Panc1 (cell line): ENCODE measurements at regions not wholly inside any gene's neighbourhood (a gene's known extent, or its start where the extent isn't known, plus 50 kb on each side); places are given as distances from the start of the nearest gene placed in this dataset.

Source experiments
- ATAC-seq: fragments of 200-7000 bp; cut with Tn5 transposase; 2 replicates; pipeline ENCODE4 v1.9.1; 2020; ENCODE audit warnings: mild to moderate bottlenecking, moderate library complexity
- BruUV-seq: library from RNA; stranded (reverse); fragments of 400-500 nt; replicated peaks from 2 replicates; lab custom pipeline; 2021; lab: Mats Ljungman, UMichigan
- CTCF ChIA-PET: fragments of 300-600 bp; sonication (Branson Sonifier 250); formaldehyde crosslinking; loops from one replicate; lab custom pipeline; 2022; ENCODE audit warnings: antibody characterized with exemption; lab: Charles Lee
- POLR2A ChIA-PET: fragments of 300-600 bp; sonication (Branson Sonifier 250); formaldehyde crosslinking; loops from one replicate; lab custom pipeline; 2022; ENCODE audit warnings: antibody characterized with exemption; lab: Charles Lee
- DNase-seq: peaks from one replicate; pipeline ENCODE4 v3.0.0-alpha.2; 2010; ENCODE audit warnings: low read depth, low spot score
- H3K27ac ChIP-seq: 2 replicates; pipeline ENCODE4 v1.5.1; 2011; ENCODE audit warnings: mild to moderate bottlenecking, low read length, inconsistent platforms
- H3K27me3 ChIP-seq: fragments of 200-500 bp; sonication (Bioruptor generic); 2 replicates; pipeline ENCODE4 v1.6.0; 2014; ENCODE audit warnings: low read length, inconsistent platforms; ENCODE audit not compliant: control insufficient read depth, insufficient read depth
- H3K36me3 ChIP-seq: fragments of 200-500 bp; sonication (Bioruptor generic); 2 replicates; pipeline ENCODE4 v1.5.1; 2014; ENCODE audit warnings: inconsistent platforms, mild to moderate bottlenecking, low read length, moderate library complexity; ENCODE audit not compliant: control insufficient read depth, insufficient read depth
- H3K4me1 ChIP-seq: 2 replicates; pipeline ENCODE4 v1.5.1; 2011; ENCODE audit warnings: inconsistent platforms, mild to moderate bottlenecking, low read length, moderate library complexity; ENCODE audit not compliant: control insufficient read depth, insufficient read depth
- H3K4me3 ChIP-seq, 2 experiments: 2 replicates each; pipeline ENCODE4 v1.5.1; 2011 to 2012; ENCODE audit warnings: low read depth in 2 of 2, low read length in 2 of 2, mild to moderate bottlenecking in 2 of 2, inconsistent platforms in 1 of 2, moderate library complexity in 1 of 2
- H3K9me3 ChIP-seq: fragments of 200-500 bp; sonication (Bioruptor generic); 2 replicates; pipeline ENCODE4 v1.5.1; 2014; ENCODE audit warnings: low read depth, mild to moderate bottlenecking, inconsistent platforms, low read length, moderate library complexity; ENCODE audit not compliant: control insufficient read depth, insufficient read depth
- CTCF ChIP-seq: fragments of 450-650 bp; IDR thresholded peaks from 2 replicates; pipeline ENCODE4 v1.5.1; 2017; ENCODE audit warnings: mild to moderate bottlenecking
- POLR2AphosphoS5 ChIP-seq: IDR thresholded peaks from 2 replicates; pipeline ENCODE4 v1.6.1; 2012; ENCODE audit warnings: mild to moderate bottlenecking, low read depth, low read length, moderate library complexity
- REST ChIP-seq, 2 experiments: IDR thresholded peaks; 2 replicates each; pipeline ENCODE4 v1.6.1; 2011 to 2012; ENCODE audit warnings: low read depth in 2 of 2, control low read depth in 1 of 2, low read length in 1 of 2, mild to moderate bottlenecking in 1 of 2, moderate library complexity in 1 of 2; ENCODE audit not compliant: insufficient read depth in 1 of 2
- SIN3A ChIP-seq: IDR thresholded peaks from 2 replicates; pipeline ENCODE4 v1.6.1; 2012; ENCODE audit warnings: low read depth, mild to moderate bottlenecking, low read length, moderate library complexity, borderline replicate concordance; ENCODE audit not compliant: insufficient read depth
- TCF7L2 ChIP-seq: IDR thresholded peaks from 2 replicates; pipeline ENCODE4 v1.6.1; 2011; ENCODE audit warnings: mild to moderate bottlenecking, low read depth, low read length, inconsistent platforms
- in situ Hi-C: cut with HindIII; loops from 2 replicates; pipeline ENCODE4 v1.10.0; 2016; ENCODE audit warnings: low sequenced_read_pairs, low pct_unique_long_range_greater_than_20kb
- intact Hi-C: fragments of 100-400 bp; cut with micrococcal nuclease; formaldehyde crosslinking; loops from one replicate; pipeline ENCODE4 v1.10.0; 2022; ENCODE audit not compliant: unreplicated experiment

GRCh38 chr5:117942861-117943519 lies 1045.4 kb downstream of the DTWD2 start:
- H3K27ac ChIP-seq = no peak overlapping the region
- BruUV-seq = no TSS peak
- H3K9me3 ChIP-seq = no peaks in the 10 kb centered on the region; the same call in 1 of the 2 replicates
- POLR2A ChIA-PET = no interaction called here
- in situ Hi-C loops = no loop called here
- no peak for DNase-seq
- no peaks in the 10 kb centered on the region for H3K4me1 ChIP-seq
- no peaks in the 10 kb centered on the region for H3K36me3 ChIP-seq
- no peaks in the 10 kb centered on the region for H3K27me3 ChIP-seq
- H3K4me3 ChIP-seq = no peak overlapping the region
- CTCF ChIA-PET = no interaction called here
- no peak for ATAC-seq
- TF ChIP-seq POLR2AphosphoS5 (no peak), TCF7L2 (no peak), CTCF (no peak), SIN3A (no peak), REST (IDR thresholded peaks at IDR 0.05; ENCODE audit: insufficient read depth in 1 of 2, low read depth in 2 of 2, low read length in 1 of 2) (no peak)
- intact Hi-C loops = no loop called here

GRCh38 chr5:117893211-117893610 lies 1095.1 kb downstream of the DTWD2 start:
- H3K9me3 ChIP-seq = peaks cover 3% of the 10 kb centered on the region; the same call in 1 of the 2 replicates
- H3K27ac ChIP-seq = no peak overlapping the region
- ATAC-seq = no peak
- H3K4me3 ChIP-seq = no peak overlapping the region
- CTCF ChIA-PET = no interaction called here
- intact Hi-C loops = no loop called here
- no peaks in the 10 kb centered on the region for H3K27me3 ChIP-seq
- in situ Hi-C loops = no loop called here
- no peaks in the 10 kb centered on the region for H3K36me3 ChIP-seq
- POLR2A ChIA-PET = no interaction called here
- BruUV-seq = no TSS peak
- DNase-seq = no peak
- TF ChIP-seq SIN3A = no peak
- TF ChIP-seq TCF7L2 = no peak
- no peak for TF ChIP-seq CTCF
- no peak for TF ChIP-seq REST (IDR thresholded peaks at IDR 0.05; ENCODE audit: insufficient read depth in 1 of 2, low read depth in 2 of 2, low read length in 1 of 2)
- no peak for TF ChIP-seq POLR2AphosphoS5
- no peaks in the 10 kb centered on the region for H3K4me1 ChIP-seq
